ENCODE measurements at regions not wholly inside any gene's neighbourhood (a gene's known extent, or its start where the extent isn't known, plus 50 kb on each side); places are given as distances from the start of the nearest gene placed in this dataset.

- no peak overlapping the region for H2AFZ ChIP-seq (ENCODE audit: low read length)
- Mint-ChIP-seq H3K9me3 (0 out of 5 replicates have a peak, but pooled peaks cover 0 to 2% of the 10 kb centered on the region in 2 experiments), H3K4me3 (no peak overlapping the region), H3K27me3 (ENCODE audit: low read depth) (peaks cover 1% of the 10 kb centered on the region; the same call in 1 of the 2 replicates), H3K36me3 (ENCODE audit: insufficient read depth in 1 of 3, low read depth in 3 of 3) (0 out of 7 replicates have a peak, but pooled peaks cover 0 to under 1% (median 0%) of the 10 kb centered on the region in 3 experiments), H3K4me1 (peaks cover 4 to 9% of the 10 kb centered on the region in 2 experiments), H3K27ac (no peak overlapping the region)
- no peak overlapping the region for H3K18ac ChIP-seq (ENCODE audit: insufficient read length, low read depth, low read length)
- no peak overlapping the region for H2BK20ac ChIP-seq (ENCODE audit: low read depth, low read length, poor library complexity, severe bottlenecking)
- WGBS (ENCODE audit: extremely low coverage, insufficient read length, low lambda C conversion rate): no CpG with 5 or more reads among the region's 2 CpGs
- no peak overlapping the region for H3K14ac ChIP-seq (ENCODE audit: insufficient read depth, low read length)
- no peak overlapping the region for H3K4ac ChIP-seq (ENCODE audit: low read depth, low read length)
- H2BK5ac ChIP-seq (ENCODE audit: insufficient read length, low read length): no peak overlapping the region
- no peak overlapping the region for H3K27ac ChIP-seq (ENCODE audit: insufficient read length, low read depth, low read length)
- no peaks in the 10 kb centered on the region for H4K20me1 ChIP-seq (ENCODE audit: control insufficient read depth, insufficient read depth, insufficient read length)
- no peak overlapping the region for H4K5ac ChIP-seq (ENCODE audit: insufficient read length, low read depth, low read length)
- H3K4me1 ChIP-seq (ENCODE audit: insufficient read depth, low read length): peaks cover 4% of the 10 kb centered on the region; the same call in 1 of the 2 replicates
- no peaks in the 10 kb centered on the region for H3K79me1 ChIP-seq (ENCODE audit: insufficient read depth, low read depth, low read length, poor library complexity, severe bottlenecking)
- H2BK120ac ChIP-seq (ENCODE audit: low read depth, low read length, poor library complexity, severe bottlenecking): no peak overlapping the region
- no peak overlapping the region for H3T11ph ChIP-seq (ENCODE audit: low read length)
- no peak overlapping the region for H3K56ac ChIP-seq (ENCODE audit: insufficient read length, low read depth, low read length)
- no peak overlapping the region for H2BK15ac ChIP-seq (ENCODE audit: low read depth, low read length)
- H3K4me2 ChIP-seq (ENCODE audit: insufficient read depth, insufficient read length, low read length): no peak overlapping the region
- H3K79me2 ChIP-seq (ENCODE audit: insufficient read depth, low read length): no peaks in the 10 kb centered on the region
- no peak overlapping the region for H2BK12ac ChIP-seq (ENCODE audit: insufficient read length, low read depth, low read length)
- DNase-seq: no peak
- H4K91ac ChIP-seq (ENCODE audit: insufficient read length, low read depth, low read length): no peak overlapping the region
- no peak for TF ChIP-seq CTCF (conservative IDR thresholded peaks at IDR 0.05)
- no peaks in the 10 kb centered on the region for H3K27me3 ChIP-seq (ENCODE audit: insufficient read depth, low read length)
- H2AK5ac ChIP-seq (ENCODE audit: insufficient read length, low read length): no peak overlapping the region
- H3K9ac ChIP-seq (ENCODE audit: extremely low read depth, insufficient read length, low read length): no peak overlapping the region
- H3K23ac ChIP-seq (ENCODE audit: insufficient read length, low read depth, low read length): no peak overlapping the region
- no peak overlapping the region for H4K8ac ChIP-seq (replicated peaks; ENCODE audit: insufficient read length, low read depth, low read length)
- H3K9me3 ChIP-seq (ENCODE audit: control insufficient read depth, low read depth, low read length): no peaks in the 10 kb centered on the region
- H3K23me2 ChIP-seq (ENCODE audit: insufficient read length, low read depth, low read length, poor library complexity, severe bottlenecking): no peaks in the 10 kb centered on the region
These were observed 117.6 kb upstream of the DTNBP1 start for GRCh38 chr6:15780437-15780836.
